Common myeloid progenitor, CD34-positive (primary cell): ENCODE measurements at regions not wholly inside any gene's neighbourhood (a gene's known extent, or its start where the extent isn't known, plus 50 kb on each side); places are given as distances from the start of the nearest gene placed in this dataset.

ENCODE experiments used
- CTCF ChIA-PET: fragments of 350-600 bp; sonication (Branson Sonifier 250); formaldehyde crosslinking; loops from one replicate; lab custom pipeline; 2021; ENCODE audit warnings: antibody characterized with exemption; lab: Charles Lee
- POLR2A ChIA-PET: fragments of 350-600 bp; sonication (Branson Sonifier 250); formaldehyde crosslinking; loops from one replicate; lab custom pipeline; 2021; ENCODE audit warnings: antibody characterized with exemption; lab: Charles Lee
- DNase-seq, 3 donors: peaks; one replicate each; pipeline versions ENCODE4 v3.0.0 to v3.0.0-alpha.2; 2013
- H3K27ac ChIP-seq, 2 experiments: 1 replicate in 1 of 2; 2 replicates in 1 of 2; pipeline ENCODE4 v1.7.0; 2013; ENCODE audit warnings: inconsistent platforms in 2 of 2, low read length in 2 of 2, mild to moderate bottlenecking in 2 of 2, low read depth in 1 of 2, moderate library complexity in 1 of 2; ENCODE audit not compliant: severe bottlenecking in 2 of 2, insufficient read depth in 1 of 2, poor library complexity in 1 of 2
- H3K27me3 ChIP-seq, 5 experiments: replicated peaks in 2 of 5; 1 replicate in 3 of 5; 2 replicates in 2 of 5; pipeline versions ENCODE4 v1.6.1 to v1.7.0; 2013; ENCODE audit warnings: low read length in 4 of 5, mild to moderate bottlenecking in 2 of 5, moderate library complexity in 2 of 5, inconsistent platforms in 1 of 5; ENCODE audit not compliant: insufficient read depth in 5 of 5, control insufficient read depth in 4 of 5
- H3K36me3 ChIP-seq, 4 experiments: 1 replicate in 2 of 4; 2 replicates in 2 of 4; pipeline versions ENCODE4 v1.6.1 to v1.7.0; 2013; ENCODE audit warnings: low read length in 3 of 4, control low read depth in 1 of 4, mild to moderate bottlenecking in 1 of 4; ENCODE audit not compliant: control insufficient read depth in 4 of 4, insufficient read depth in 4 of 4
- H3K4me1 ChIP-seq, 4 experiments: 1 replicate in 3 of 4; 2 replicates in 1 of 4; pipeline versions ENCODE4 v1.6.1 to v1.7.1; 2013; ENCODE audit warnings: low read length in 3 of 4, mild to moderate bottlenecking in 3 of 4, control low read depth in 1 of 4, inconsistent platforms in 1 of 4, moderate library complexity in 1 of 4; ENCODE audit not compliant: control insufficient read depth in 4 of 4, insufficient read depth in 4 of 4; ENCODE audit errors: control extremely low read depth in 1 of 4
- H3K4me3 ChIP-seq, 7 experiments: 1 replicate in 4 of 7; 2 replicates in 3 of 7; pipeline versions ENCODE4 v1.5.1 to v1.7.0; 2013; ENCODE audit warnings: mild to moderate bottlenecking in 7 of 7, low read length in 6 of 7, moderate library complexity in 6 of 7, inconsistent platforms in 2 of 7, low read depth in 2 of 7, control low read depth in 1 of 7; ENCODE audit not compliant: insufficient read depth in 4 of 7, control insufficient read depth in 1 of 7; ENCODE audit errors: extremely low read depth in 1 of 7
- H3K9me3 ChIP-seq, 5 experiments: 1 replicate in 4 of 5; 2 replicates in 1 of 5; pipeline versions ENCODE4 v1.6.1 to v1.7.1; 2013; ENCODE audit warnings: low read length in 4 of 5, mild to moderate bottlenecking in 2 of 5, inconsistent platforms in 1 of 5, low read depth in 1 of 5, moderate library complexity in 1 of 5; ENCODE audit not compliant: control insufficient read depth in 4 of 5, insufficient read depth in 2 of 5; ENCODE audit errors: control extremely low read depth in 1 of 5
- WGBS: methylation state at CpG from one replicate; pipeline ENCODE4 v1.1.5; 2013; ENCODE audit not compliant: insufficient coverage; 5-methylcytosine and 5-hydroxymethylcytosine counted together

- ChIA-PET CTCF (no interaction called here), POLR2A (no interaction called here)
- no peak for DNase-seq
- Histone ChIP-seq H3K27me3 (no peaks in the 10 kb centered on the region), H3K27ac (no peak overlapping the region), H3K4me1 (no peaks in the 10 kb centered on the region), H3K36me3 (no peaks in the 10 kb centered on the region), H3K9me3 (no peaks in the 10 kb centered on the region), H3K4me3 (no peak overlapping the region)
- no CpG with 5 or more reads among the region's 1 CpG for WGBS
Measured at GRCh38 chr14:80426683-80427082, 215.4 kb upstream of the DIO2 start.

GRCh38 chr14:80425686-80426085, 214.4 kb upstream of the DIO2 start:
- WGBS, result 96% methylated on average over 4 of the region's 5 CpGs
- no peak overlapping the region for H3K4me3 ChIP-seq
- H3K27me3 ChIP-seq, result peaks cover 0 to 2% (median 0%) of the 10 kb centered on the region in 5 experiments
- POLR2A ChIA-PET, result no interaction called here
- no peaks in the 10 kb centered on the region for H3K9me3 ChIP-seq
- H3K27ac ChIP-seq, result no peak overlapping the region
- CTCF ChIA-PET, result no interaction called here
- no peaks in the 10 kb centered on the region for H3K4me1 ChIP-seq
- H3K36me3 ChIP-seq, result no peaks in the 10 kb centered on the region
- no peak for DNase-seq

GRCh38 chr14:80419769-80420168, 208.5 kb upstream of the DIO2 start:
- ChIA-PET POLR2A (no interaction called here), CTCF (no interaction called here)
- Histone ChIP-seq H3K27ac (no peak overlapping the region), H3K4me3 (no peak overlapping the region), H3K4me1 (no peaks in the 10 kb centered on the region), H3K27me3 (peaks cover 0 to 2% (median 0%) of the 10 kb centered on the region in 5 experiments), H3K36me3 (no peaks in the 10 kb centered on the region), H3K9me3 (no peaks in the 10 kb centered on the region)
- DNase-seq, result no peak
- 100% methylated on average over 3 of the region's 4 CpGs for WGBS

DNA sequence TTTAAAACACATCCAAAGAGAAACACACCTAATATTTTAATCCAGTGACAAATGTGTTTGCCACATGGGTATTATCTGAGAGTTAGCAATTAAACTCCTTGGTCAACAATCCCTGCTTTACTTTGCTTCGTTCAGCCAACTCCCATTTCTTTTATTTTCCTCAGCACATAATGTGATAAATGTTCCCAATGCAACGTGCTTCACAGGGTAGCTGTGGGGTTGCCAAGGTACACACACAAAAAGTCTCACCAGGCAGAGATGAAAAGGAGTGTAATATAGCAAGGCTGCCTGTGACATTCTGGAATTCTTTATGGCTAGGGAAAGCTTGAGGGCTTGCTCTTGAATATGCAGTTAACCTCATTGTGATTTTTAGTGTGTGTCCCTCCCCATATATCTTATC, 208.0 kb upstream of the DIO2 start:
- DNase-seq, result no peak
- no peaks in the 10 kb centered on the region for H3K9me3 ChIP-seq
- ChIA-PET CTCF (no interaction called here), POLR2A (no interaction called here)
- H3K27me3 ChIP-seq, result peaks cover 0 to 2% (median 0%) of the 10 kb centered on the region in 5 experiments
- H3K4me3 ChIP-seq, result no peak overlapping the region
- no peaks in the 10 kb centered on the region for H3K36me3 ChIP-seq
- 100% methylated on average over 1 of the region's 2 CpGs for WGBS
- no peak overlapping the region for H3K27ac ChIP-seq
- no peaks in the 10 kb centered on the region for H3K4me1 ChIP-seq

DNA sequence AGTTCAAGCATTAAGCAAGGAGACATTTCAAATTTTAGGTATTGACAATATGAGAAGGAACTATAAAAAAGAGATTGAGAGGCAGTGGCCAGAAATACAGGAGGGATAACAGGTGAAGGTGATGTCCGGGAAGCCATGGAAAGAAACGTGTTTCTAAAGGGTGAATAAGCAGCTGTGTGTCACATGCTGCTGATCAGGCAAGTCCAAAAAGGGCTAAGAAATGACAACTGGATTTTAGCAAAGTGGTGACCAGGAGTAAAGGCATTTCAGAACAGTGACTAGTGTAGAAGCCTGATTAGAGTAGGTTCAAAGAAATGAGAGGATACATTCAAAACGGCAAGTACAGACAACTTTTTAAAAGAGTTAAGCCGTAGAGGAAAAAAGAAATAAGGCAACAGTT, 204.3 kb upstream of the DIO2 start:
- POLR2A ChIA-PET, result no interaction called here
- CTCF ChIA-PET, result no interaction called here
- WGBS, result 73% methylated on average over 4 of the region's 4 CpGs

DNA sequence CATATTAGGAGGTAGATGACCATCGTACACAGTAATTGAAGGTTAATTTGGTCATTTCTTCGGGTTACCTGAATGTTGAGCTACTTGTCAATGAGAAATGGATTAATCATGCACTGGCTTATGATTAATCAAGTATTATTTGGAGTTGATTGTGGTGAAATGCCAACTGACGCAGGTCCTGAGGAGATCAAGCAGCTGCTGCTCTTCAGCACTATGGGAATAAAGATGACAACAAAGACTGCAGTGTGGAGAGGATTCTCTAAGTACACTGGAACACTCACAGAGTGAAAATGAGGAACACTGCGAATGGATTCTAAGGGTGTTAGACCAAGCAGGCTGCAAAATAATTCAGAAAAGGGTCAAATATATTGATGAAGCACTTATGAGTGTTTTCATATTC, 202.8 kb upstream of the DIO2 start:
- H3K4me3 ChIP-seq, result no peak overlapping the region
- no peaks in the 10 kb centered on the region for H3K4me1 ChIP-seq
- no peak overlapping the region for H3K27ac ChIP-seq
- CTCF ChIA-PET, result no interaction called here
- peaks cover 0 to 1% (median 0%) of the 10 kb centered on the region in 5 experiments for H3K27me3 ChIP-seq
- H3K9me3 ChIP-seq, result no peaks in the 10 kb centered on the region
- no peaks in the 10 kb centered on the region for H3K36me3 ChIP-seq
- no peak for DNase-seq
- POLR2A ChIA-PET, result no interaction called here
- WGBS, result 95% methylated on average over 3 of the region's 4 CpGs

More for the DNA sequence above, 204.3 kb upstream of the DIO2 start:
- no peak for DNase-seq
- Histone ChIP-seq H3K36me3 (no peaks in the 10 kb centered on the region), H3K4me1 (no peaks in the 10 kb centered on the region), H3K27me3 (peaks cover 0 to 1% (median 0%) of the 10 kb centered on the region in 5 experiments), H3K27ac (no peak overlapping the region), H3K4me3 (no peak overlapping the region), H3K9me3 (no peaks in the 10 kb centered on the region)

- ChIA-PET POLR2A (no interaction called here), CTCF (no interaction called here)
- H3K36me3 ChIP-seq, result no peaks in the 10 kb centered on the region
- H3K27me3 ChIP-seq, result no peaks in the 10 kb centered on the region
- no peaks in the 10 kb centered on the region for H3K4me1 ChIP-seq
- no peak overlapping the region for H3K4me3 ChIP-seq
- H3K27ac ChIP-seq, result no peak overlapping the region
- no CpG with 5 or more reads among the region's 1 CpG for WGBS
- no peak for DNase-seq
- H3K9me3 ChIP-seq, result no peaks in the 10 kb centered on the region
Measured at GRCh38 chr14:80404413-80404812, 193.1 kb upstream of the DIO2 start.
